ENCODE measurements at regions not wholly inside any gene's neighbourhood (a gene's known extent, or its start where the extent isn't known, plus 50 kb on each side); places are given as distances from the start of the nearest gene placed in this dataset.

- no peak for TF ChIP-seq CTCF (conservative IDR thresholded peaks at IDR 0.05; ENCODE audit: low read depth, low read length)
- no peak for TF ChIP-seq EZH2 (IDR thresholded peaks at IDR 0.05; ENCODE audit: low read length, unreplicated experiment)
Observed at GRCh38 chr17:74139120-74139519, 64.4 kb upstream of the RPL38 start.

Measured in PC-3 (cell line).